Astrocyte (in vitro differentiated cells and primary cell): ENCODE measurements at regions not wholly inside any gene's neighbourhood (a gene's known extent, or its start where the extent isn't known, plus 50 kb on each side); places are given as distances from the start of the nearest gene placed in this dataset.

Experiments used
- DNase-seq: peaks from one replicate; pipeline ENCODE4 v3.0.0-alpha.2; 2010; ENCODE audit warnings: low read depth
- FAIRE-seq: peaks from 2 replicates; lab custom pipeline; 2011; peaks lifted over from hg19 to GRCh38; lab: Jason Lieb, UNC
- H2AFZ ChIP-seq: 2 replicates; pipeline ENCODE4 v1.6.0; 2012; ENCODE audit warnings: low read depth, low read length, inconsistent platforms
- H3K27ac ChIP-seq: 2 replicates; pipeline ENCODE4 v1.5.1; 2011; ENCODE audit warnings: low read depth, low read length, inconsistent platforms
- H3K27me3 ChIP-seq: 2 replicates; pipeline ENCODE4 v1.6.0; 2011; ENCODE audit warnings: low read length, inconsistent platforms; ENCODE audit not compliant: insufficient read depth
- H3K36me3 ChIP-seq: 2 replicates; pipeline ENCODE4 v1.5.1; 2011; ENCODE audit warnings: low read length, inconsistent platforms; ENCODE audit not compliant: insufficient read depth
- H3K4me1 ChIP-seq: 2 replicates; pipeline ENCODE4 v1.5.1; 2011; ENCODE audit warnings: low read length, inconsistent platforms; ENCODE audit not compliant: insufficient read depth
- H3K4me2 ChIP-seq: 2 replicates; pipeline ENCODE4 v1.6.0; 2012; ENCODE audit warnings: low read length, inconsistent platforms
- H3K4me3 ChIP-seq: 2 replicates; pipeline ENCODE4 v1.5.1; 2011; ENCODE audit warnings: low read depth, mild to moderate bottlenecking, low read length, inconsistent platforms; ENCODE audit not compliant: insufficient read depth
- H3K79me2 ChIP-seq: 2 replicates; pipeline ENCODE4 v1.6.0; 2012; ENCODE audit warnings: mild to moderate bottlenecking, low read length, inconsistent platforms; ENCODE audit not compliant: insufficient read depth
- H3K9ac ChIP-seq: 2 replicates; pipeline ENCODE4 v1.6.0; 2012; ENCODE audit warnings: mild to moderate bottlenecking, low read length, inconsistent platforms
- H3K9me3 ChIP-seq: 2 replicates; pipeline ENCODE4 v1.5.1; 2012; ENCODE audit warnings: low read depth, mild to moderate bottlenecking, low read length, inconsistent platforms; ENCODE audit not compliant: insufficient read depth
- H4K20me1 ChIP-seq: 2 replicates; pipeline ENCODE4 v1.6.0; 2012; ENCODE audit warnings: low read length, inconsistent platforms; ENCODE audit not compliant: insufficient read depth
- H3K27ac Mint-ChIP-seq: one replicate; pipeline ENCODE4 v1.8.0; 2021; ENCODE audit warnings: mild to moderate bottlenecking, mixed read lengths; ENCODE audit not compliant: unreplicated experiment
- H3K27me3 Mint-ChIP-seq: one replicate; pipeline ENCODE4 v1.8.0; 2021; ENCODE audit warnings: low read depth, mixed read lengths; ENCODE audit not compliant: unreplicated experiment
- H3K36me3 Mint-ChIP-seq: one replicate; pipeline ENCODE4 v1.8.0; 2021; ENCODE audit warnings: low read depth, mixed read lengths; ENCODE audit not compliant: unreplicated experiment
- H3K4me1 Mint-ChIP-seq: one replicate; pipeline ENCODE4 v1.8.0; 2021; ENCODE audit warnings: low read depth, mixed read lengths; ENCODE audit not compliant: unreplicated experiment
- H3K4me3 Mint-ChIP-seq: one replicate; pipeline ENCODE4 v1.8.0; 2021; ENCODE audit warnings: mild to moderate bottlenecking, moderate library complexity, mixed read lengths; ENCODE audit not compliant: unreplicated experiment
- H3K9me3 Mint-ChIP-seq: one replicate; pipeline ENCODE4 v1.8.0; 2021; ENCODE audit warnings: mild to moderate bottlenecking, mixed read lengths; ENCODE audit not compliant: unreplicated experiment
- EZH2 ChIP-seq: IDR thresholded peaks from 2 replicates; pipeline ENCODE4 v1.6.1; 2012; ENCODE audit warnings: mild to moderate bottlenecking, low read length, inconsistent platforms; ENCODE audit not compliant: insufficient read depth
- TF ChIP-seq, protein P1 (sequence below): IDR thresholded peaks from 2 replicates; pipeline ENCODE4 v1.5.1; 2011; ENCODE audit warnings: low read depth, mild to moderate bottlenecking, inconsistent platforms, low read length, moderate library complexity; ENCODE audit not compliant: insufficient read depth

- Mint-ChIP-seq H3K4me1 (no peaks in the 10 kb centered on the region), H3K9me3 (no peaks in the 10 kb centered on the region), H3K4me3 (no peak overlapping the region), H3K36me3 (no peaks in the 10 kb centered on the region), H3K27ac (no peak overlapping the region), H3K27me3 (no peaks in the 10 kb centered on the region)
- TF ChIP-seq EZH2 = no peak
- TF ChIP-seq, protein P1, sequence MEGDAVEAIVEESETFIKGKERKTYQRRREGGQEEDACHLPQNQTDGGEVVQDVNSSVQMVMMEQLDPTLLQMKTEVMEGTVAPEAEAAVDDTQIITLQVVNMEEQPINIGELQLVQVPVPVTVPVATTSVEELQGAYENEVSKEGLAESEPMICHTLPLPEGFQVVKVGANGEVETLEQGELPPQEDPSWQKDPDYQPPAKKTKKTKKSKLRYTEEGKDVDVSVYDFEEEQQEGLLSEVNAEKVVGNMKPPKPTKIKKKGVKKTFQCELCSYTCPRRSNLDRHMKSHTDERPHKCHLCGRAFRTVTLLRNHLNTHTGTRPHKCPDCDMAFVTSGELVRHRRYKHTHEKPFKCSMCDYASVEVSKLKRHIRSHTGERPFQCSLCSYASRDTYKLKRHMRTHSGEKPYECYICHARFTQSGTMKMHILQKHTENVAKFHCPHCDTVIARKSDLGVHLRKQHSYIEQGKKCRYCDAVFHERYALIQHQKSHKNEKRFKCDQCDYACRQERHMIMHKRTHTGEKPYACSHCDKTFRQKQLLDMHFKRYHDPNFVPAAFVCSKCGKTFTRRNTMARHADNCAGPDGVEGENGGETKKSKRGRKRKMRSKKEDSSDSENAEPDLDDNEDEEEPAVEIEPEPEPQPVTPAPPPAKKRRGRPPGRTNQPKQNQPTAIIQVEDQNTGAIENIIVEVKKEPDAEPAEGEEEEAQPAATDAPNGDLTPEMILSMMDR = no peak
- Histone ChIP-seq H3K4me2 (no peak overlapping the region), H3K27ac (no peak overlapping the region), H2AFZ (no peak overlapping the region), H3K4me1 (no peaks in the 10 kb centered on the region), H3K79me2 (no peaks in the 10 kb centered on the region), H3K9ac (no peak overlapping the region), H3K9me3 (peaks cover 6% of the 10 kb centered on the region), H3K27me3 (no peaks in the 10 kb centered on the region), H3K4me3 (no peak overlapping the region), H3K36me3 (no peaks in the 10 kb centered on the region), H4K20me1 (no peaks in the 10 kb centered on the region)
- no peak for DNase-seq
- FAIRE-seq = no peak
These were observed 453.2 kb downstream of the TUSC1 start for GRCh38 chr9:25224996-25225395.

- no peaks in the 10 kb centered on the region for H3K4me1 ChIP-seq
- H3K9me3 Mint-ChIP-seq = no peaks in the 10 kb centered on the region
- no peak for DNase-seq
- H3K9me3 ChIP-seq = peaks cover 6% of the 10 kb centered on the region
- H3K36me3 ChIP-seq = no peaks in the 10 kb centered on the region
- H3K27me3 ChIP-seq = no peaks in the 10 kb centered on the region
- H2AFZ ChIP-seq = no peak overlapping the region
- no peak overlapping the region for H3K4me3 Mint-ChIP-seq
- no peak overlapping the region for H3K4me2 ChIP-seq
- H3K4me3 ChIP-seq = no peak overlapping the region
- no peaks in the 10 kb centered on the region for H3K4me1 Mint-ChIP-seq
- no peak for FAIRE-seq
- H3K9ac ChIP-seq = no peak overlapping the region
- no peaks in the 10 kb centered on the region for H3K27me3 Mint-ChIP-seq
- H3K27ac Mint-ChIP-seq = no peak overlapping the region
- H3K27ac ChIP-seq = no peak overlapping the region
- H3K79me2 ChIP-seq = no peaks in the 10 kb centered on the region
- no peaks in the 10 kb centered on the region for H3K36me3 Mint-ChIP-seq
- no peaks in the 10 kb centered on the region for H4K20me1 ChIP-seq
- TF ChIP-seq, protein P1 = no peak
- no peak for TF ChIP-seq EZH2
These were observed 453.9 kb downstream of the TUSC1 start for GRCh38 chr9:25224309-25224708.

GRCh38 chr9:25212361-25212760 lies 465.9 kb downstream of the TUSC1 start:
- no peak overlapping the region for H3K27ac Mint-ChIP-seq
- no peaks in the 10 kb centered on the region for H3K27me3 ChIP-seq
- no peaks in the 10 kb centered on the region for H3K4me1 ChIP-seq
- no peak overlapping the region for H3K4me3 Mint-ChIP-seq
- H3K36me3 ChIP-seq = no peaks in the 10 kb centered on the region
- H3K79me2 ChIP-seq = no peaks in the 10 kb centered on the region
- no peaks in the 10 kb centered on the region for H3K4me1 Mint-ChIP-seq
- DNase-seq (no peak), FAIRE-seq (no peak)
- H3K27me3 Mint-ChIP-seq = no peaks in the 10 kb centered on the region
- H3K9me3 ChIP-seq = no peaks in the 10 kb centered on the region
- no peak overlapping the region for H3K27ac ChIP-seq
- no peaks in the 10 kb centered on the region for H3K36me3 Mint-ChIP-seq
- no peaks in the 10 kb centered on the region for H4K20me1 ChIP-seq
- H3K4me3 ChIP-seq = no peak overlapping the region
- H2AFZ ChIP-seq = no peak overlapping the region
- no peak overlapping the region for H3K9ac ChIP-seq
- H3K9me3 Mint-ChIP-seq = no peaks in the 10 kb centered on the region
- no peak overlapping the region for H3K4me2 ChIP-seq
- TF ChIP-seq, protein P1 = no peak
- TF ChIP-seq EZH2 = no peak
